H9 (cell line): ENCODE measurements at regions not wholly inside any gene's neighbourhood (a gene's known extent, or its start where the extent isn't known, plus 50 kb on each side); places are given as distances from the start of the nearest gene placed in this dataset.

Experiments
- DNase-seq: peaks from one replicate; pipeline ENCODE4 v3.0.0-alpha.2; 2017
- H2AFZ ChIP-seq: one replicate; pipeline ENCODE4 v1.6.1; 2013; ENCODE audit warnings: mild to moderate bottlenecking, low read length, control low read depth, moderate library complexity
- H2AK5ac ChIP-seq: 2 replicates; pipeline ENCODE4 v1.6.1; 2013; ENCODE audit warnings: low read length, control low read depth, mixed read lengths; ENCODE audit not compliant: insufficient read length
- H2BK120ac ChIP-seq: one replicate; pipeline ENCODE4 v1.6.1; 2013; ENCODE audit warnings: low read depth, mild to moderate bottlenecking, low read length, control low read depth, inconsistent platforms; ENCODE audit not compliant: poor library complexity, severe bottlenecking
- H2BK12ac ChIP-seq: 2 replicates; pipeline ENCODE4 v1.6.1; 2013; ENCODE audit warnings: low read length, control low read depth, mixed read lengths, low read depth; ENCODE audit not compliant: insufficient read length
- H2BK15ac ChIP-seq: 2 replicates; pipeline ENCODE4 v1.6.1; 2013; ENCODE audit warnings: low read depth, low read length, control low read depth
- H2BK20ac ChIP-seq: one replicate; pipeline ENCODE4 v1.6.1; 2013; ENCODE audit warnings: low read depth, mild to moderate bottlenecking, low read length, control low read depth, inconsistent platforms; ENCODE audit not compliant: poor library complexity, severe bottlenecking
- H2BK5ac ChIP-seq: 2 replicates; pipeline ENCODE4 v1.6.1; 2013; ENCODE audit warnings: low read length, control low read depth, mixed read lengths; ENCODE audit not compliant: insufficient read length
- H3K14ac ChIP-seq: 2 replicates; pipeline ENCODE4 v1.6.1; 2013; ENCODE audit warnings: low read length, control low read depth; ENCODE audit not compliant: insufficient read depth
- H3K18ac ChIP-seq: 2 replicates; pipeline ENCODE4 v1.6.1; 2013; ENCODE audit warnings: low read depth, mild to moderate bottlenecking, mixed read lengths, low read length, control low read depth; ENCODE audit not compliant: insufficient read length
- H3K23ac ChIP-seq: 2 replicates; pipeline ENCODE4 v1.6.1; 2013; ENCODE audit warnings: low read length, control low read depth, mixed read lengths, low read depth; ENCODE audit not compliant: insufficient read length
- H3K23me2 ChIP-seq: 2 replicates; pipeline ENCODE4 v1.6.1; 2013; ENCODE audit warnings: low read depth, mild to moderate bottlenecking, mixed read lengths, low read length, control low read depth; ENCODE audit not compliant: insufficient read length, poor library complexity, severe bottlenecking
- H3K27ac ChIP-seq: 2 replicates; pipeline ENCODE4 v1.5.1; 2013; ENCODE audit warnings: low read length, control low read depth, mixed read lengths, low read depth; ENCODE audit not compliant: insufficient read length
- H3K27me3 ChIP-seq: 2 replicates; pipeline ENCODE4 v1.6.1; 2013; ENCODE audit warnings: low read length, control low read depth, inconsistent platforms; ENCODE audit not compliant: insufficient read depth
- H3K4ac ChIP-seq: 2 replicates; pipeline ENCODE4 v1.6.1; 2013; ENCODE audit warnings: low read depth, mild to moderate bottlenecking, control low read depth, inconsistent platforms, low read length, moderate library complexity
- H3K4me1 ChIP-seq: 2 replicates; pipeline ENCODE4 v1.6.1; 2013; ENCODE audit warnings: low read length, control low read depth, inconsistent platforms; ENCODE audit not compliant: insufficient read depth
- H3K4me2 ChIP-seq: 2 replicates; pipeline ENCODE4 v1.6.1; 2013; ENCODE audit warnings: low read length, control low read depth, mixed read lengths; ENCODE audit not compliant: insufficient read length, insufficient read depth
- H3K56ac ChIP-seq: 2 replicates; pipeline ENCODE4 v1.6.1; 2013; ENCODE audit warnings: low read depth, mild to moderate bottlenecking, mixed read lengths, low read length, control low read depth; ENCODE audit not compliant: insufficient read length
- H3K79me1 ChIP-seq: 2 replicates; pipeline ENCODE4 v1.6.1; 2013; ENCODE audit warnings: low read depth, mild to moderate bottlenecking, moderate library complexity, low read length, control low read depth, inconsistent platforms; ENCODE audit not compliant: insufficient read depth, poor library complexity, severe bottlenecking
- H3K79me2 ChIP-seq: 2 replicates; pipeline ENCODE4 v1.6.1; 2013; ENCODE audit warnings: low read length, control low read depth, inconsistent platforms; ENCODE audit not compliant: insufficient read depth
- H3K9ac ChIP-seq: 2 replicates; pipeline ENCODE4 v1.6.1; 2013; ENCODE audit warnings: low read length, control low read depth, mixed read lengths; ENCODE audit not compliant: insufficient read length; ENCODE audit errors: extremely low read depth
- H3K9me3 ChIP-seq: one replicate; pipeline ENCODE4 v1.6.1; 2013; ENCODE audit warnings: low read depth, low read length, inconsistent platforms; ENCODE audit not compliant: control insufficient read depth
- H3T11ph ChIP-seq: one replicate; pipeline ENCODE4 v1.6.1; 2013; ENCODE audit warnings: mild to moderate bottlenecking, low read length, control low read depth, inconsistent platforms
- H4K20me1 ChIP-seq: one replicate; pipeline ENCODE4 v1.6.1; 2013; ENCODE audit not compliant: control insufficient read depth, insufficient read length, insufficient read depth
- H4K5ac ChIP-seq: 2 replicates; pipeline ENCODE4 v1.6.1; 2013; ENCODE audit warnings: low read depth, mild to moderate bottlenecking, mixed read lengths, low read length, control low read depth; ENCODE audit not compliant: insufficient read length
- H4K8ac ChIP-seq: replicated peaks from 2 replicates; pipeline ENCODE4 v1.6.1; 2013; ENCODE audit warnings: low read length, control low read depth, mixed read lengths, low read depth; ENCODE audit not compliant: insufficient read length
- H4K91ac ChIP-seq: 2 replicates; pipeline ENCODE4 v1.6.1; 2013; ENCODE audit warnings: low read depth, mild to moderate bottlenecking, moderate library complexity, mixed read lengths, low read length, control low read depth; ENCODE audit not compliant: insufficient read length
- H3K27ac Mint-ChIP-seq, 3 experiments: 2 replicates in 2 of 3; 3 replicates in 1 of 3; pipeline ENCODE4 v1.8.0; 2020 to 2021; ENCODE audit warnings: mixed read lengths in 3 of 3, mild to moderate bottlenecking in 1 of 3, moderate library complexity in 1 of 3
- H3K27me3 Mint-ChIP-seq: 2 replicates; pipeline ENCODE4 v1.8.0; 2021; ENCODE audit warnings: low read depth, mild to moderate bottlenecking, moderate library complexity, mixed read lengths
- H3K36me3 Mint-ChIP-seq, 3 experiments: 2 replicates in 2 of 3; 3 replicates in 1 of 3; pipeline ENCODE4 v1.8.0; 2020 to 2021; ENCODE audit warnings: low read depth in 3 of 3, mixed read lengths in 3 of 3; ENCODE audit not compliant: insufficient read depth in 1 of 3
- H3K4me1 Mint-ChIP-seq, 2 experiments: 2 replicates each; pipeline ENCODE4 v1.8.0; 2020; ENCODE audit warnings: mixed read lengths in 2 of 2
- H3K4me3 Mint-ChIP-seq, 2 experiments: 2 replicates in 1 of 2; 3 replicates in 1 of 2; pipeline ENCODE4 v1.8.0; 2020 to 2021; ENCODE audit warnings: mild to moderate bottlenecking in 2 of 2, mixed read lengths in 2 of 2, moderate library complexity in 1 of 2
- H3K9me3 Mint-ChIP-seq, 2 experiments: 2 replicates in 1 of 2; 3 replicates in 1 of 2; pipeline ENCODE4 v1.8.0; 2020; ENCODE audit warnings: mild to moderate bottlenecking in 2 of 2, mixed read lengths in 2 of 2, moderate library complexity in 1 of 2
- WGBS: extraction: QIAGEN DNeasy Blood & Tissue Kit; methylation state at CpG from one replicate; pipeline ENCODE4 v1.1.7; 2013; ENCODE audit warnings: missing lambda C conversion rate, low lambda C conversion rate, mixed read lengths; ENCODE audit not compliant: insufficient read length; ENCODE audit errors: extremely low coverage; 5-methylcytosine and 5-hydroxymethylcytosine counted together
- TF ChIP-seq, protein P1 (sequence below): fragments of 200-600 bp; sonication (generic); conservative IDR thresholded peaks from 3 replicates; pipeline ENCODE4 v1.8.0; 2021; ENCODE audit warnings: antibody characterized with exemption, mild to moderate bottlenecking

DNA sequence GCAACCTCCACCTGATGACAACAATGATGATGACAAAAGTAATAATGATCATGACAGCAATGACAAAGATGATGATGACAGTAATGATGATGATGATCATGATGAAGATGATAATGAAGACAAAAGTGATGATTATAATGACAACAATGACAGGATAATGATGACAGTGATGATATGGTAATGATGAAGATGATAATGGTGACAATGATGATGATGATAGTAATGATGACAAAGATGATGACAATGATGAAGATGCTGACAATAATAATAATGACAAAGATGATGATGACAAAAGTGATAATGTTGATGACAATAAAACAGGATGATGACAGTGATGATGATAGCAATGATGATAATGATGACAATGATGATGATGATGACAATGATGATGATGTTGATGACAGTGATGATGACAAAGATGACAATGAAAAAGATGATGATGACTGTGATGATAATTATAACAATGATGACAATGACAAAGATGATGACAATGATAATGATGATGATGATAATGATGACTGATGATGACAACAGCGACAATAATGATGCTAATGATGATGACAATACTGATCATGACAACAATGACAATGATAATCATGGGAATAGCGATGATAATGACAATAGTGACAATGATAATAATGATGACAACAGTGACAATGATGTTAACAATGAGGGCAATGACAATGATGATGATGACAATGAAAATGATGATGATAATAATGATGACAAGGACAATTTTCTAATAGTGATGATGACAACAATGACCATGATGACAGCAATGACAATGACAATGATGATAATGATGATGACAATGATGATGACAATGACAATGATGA is 1106.5 kb upstream of the AUTS2 start:
- Histone ChIP-seq H3K79me2 (no peaks in the 10 kb centered on the region), H2BK12ac (no peak overlapping the region), H2AK5ac (no peak overlapping the region), H3K27ac (no peak overlapping the region), H3T11ph (no peak overlapping the region), H4K8ac (no peak overlapping the region), H3K27me3 (no peaks in the 10 kb centered on the region), H3K4me1 (no peaks in the 10 kb centered on the region; the same call in 1 of the 2 replicates), H3K4me2 (no peak overlapping the region), H4K91ac (no peak overlapping the region), H2BK120ac (no peak overlapping the region), H3K56ac (no peak overlapping the region), H3K14ac (no peak overlapping the region), H2AFZ (no peak overlapping the region), H3K9ac (no peak overlapping the region), H3K23me2 (no peaks in the 10 kb centered on the region), H2BK5ac (no peak overlapping the region), H4K20me1 (no peaks in the 10 kb centered on the region), H3K79me1 (no peaks in the 10 kb centered on the region), H3K23ac (no peak overlapping the region), H3K18ac (no peak overlapping the region), H2BK20ac (no peak overlapping the region), H3K4ac (no peak overlapping the region), H2BK15ac (no peak overlapping the region), H3K9me3 (no peaks in the 10 kb centered on the region), H4K5ac (no peak overlapping the region)
- H3K4me3 Mint-ChIP-seq, result no peak overlapping the region
- peaks cover 3 to 4% of the 10 kb centered on the region in 2 experiments; a peak in 3 of 4 replicates for H3K4me1 Mint-ChIP-seq
- H3K27me3 Mint-ChIP-seq, result no peaks in the 10 kb centered on the region
- no CpG with 5 or more reads among the region's 2 CpGs for WGBS
- no peak for DNase-seq
- no peak overlapping the region for H3K27ac Mint-ChIP-seq
- TF ChIP-seq, protein P1, sequence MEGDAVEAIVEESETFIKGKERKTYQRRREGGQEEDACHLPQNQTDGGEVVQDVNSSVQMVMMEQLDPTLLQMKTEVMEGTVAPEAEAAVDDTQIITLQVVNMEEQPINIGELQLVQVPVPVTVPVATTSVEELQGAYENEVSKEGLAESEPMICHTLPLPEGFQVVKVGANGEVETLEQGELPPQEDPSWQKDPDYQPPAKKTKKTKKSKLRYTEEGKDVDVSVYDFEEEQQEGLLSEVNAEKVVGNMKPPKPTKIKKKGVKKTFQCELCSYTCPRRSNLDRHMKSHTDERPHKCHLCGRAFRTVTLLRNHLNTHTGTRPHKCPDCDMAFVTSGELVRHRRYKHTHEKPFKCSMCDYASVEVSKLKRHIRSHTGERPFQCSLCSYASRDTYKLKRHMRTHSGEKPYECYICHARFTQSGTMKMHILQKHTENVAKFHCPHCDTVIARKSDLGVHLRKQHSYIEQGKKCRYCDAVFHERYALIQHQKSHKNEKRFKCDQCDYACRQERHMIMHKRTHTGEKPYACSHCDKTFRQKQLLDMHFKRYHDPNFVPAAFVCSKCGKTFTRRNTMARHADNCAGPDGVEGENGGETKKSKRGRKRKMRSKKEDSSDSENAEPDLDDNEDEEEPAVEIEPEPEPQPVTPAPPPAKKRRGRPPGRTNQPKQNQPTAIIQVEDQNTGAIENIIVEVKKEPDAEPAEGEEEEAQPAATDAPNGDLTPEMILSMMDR, result no peak
- H3K36me3 Mint-ChIP-seq, result no peaks in the 10 kb centered on the region
- no peaks in the 10 kb centered on the region for H3K9me3 Mint-ChIP-seq
